Large intestine (tissue), 3 donors: ENCODE measurements at regions not wholly inside any gene's neighbourhood (a gene's known extent, or its start where the extent isn't known, plus 50 kb on each side); places are given as distances from the start of the nearest gene placed in this dataset.

Experiments used
- DNase-seq, 2 donors: peaks; one replicate each; pipeline versions ENCODE4 v3.0.0 to v3.0.0-alpha.2; 2013
- H3K27ac ChIP-seq: one replicate; pipeline ENCODE4 v1.5.1; 2013; ENCODE audit warnings: low read length
- H3K27me3 ChIP-seq: 2 replicates; pipeline ENCODE4 v1.6.1; 2013; ENCODE audit warnings: low read length; ENCODE audit not compliant: control insufficient read depth, insufficient read depth
- H3K36me3 ChIP-seq: 2 replicates; pipeline ENCODE4 v1.6.1; 2013; ENCODE audit warnings: low read length; ENCODE audit not compliant: control insufficient read depth, insufficient read depth
- H3K4me1 ChIP-seq: one replicate; pipeline ENCODE4 v1.6.1; 2013; ENCODE audit warnings: low read length; ENCODE audit not compliant: control insufficient read depth, insufficient read depth
- H3K4me3 ChIP-seq: one replicate; pipeline ENCODE4 v1.5.1; 2013; ENCODE audit warnings: low read length
- H3K9me3 ChIP-seq: one replicate; pipeline ENCODE4 v1.6.1; 2013; ENCODE audit warnings: mild to moderate bottlenecking, low read depth, low read length, moderate library complexity; ENCODE audit not compliant: control insufficient read depth
- WGBS: methylation state at CpG from one replicate; pipeline ENCODE4 v1.1.5; 2013; ENCODE audit warnings: low lambda C conversion rate; ENCODE audit not compliant: insufficient coverage; 5-methylcytosine and 5-hydroxymethylcytosine counted together

GRCh38 chr17:53316988-53317387, 505.7 kb upstream of the KIF2B start:
- Histone ChIP-seq H3K9me3 (no peaks in the 10 kb centered on the region), H3K4me3 (no peak overlapping the region), H3K4me1 (no peaks in the 10 kb centered on the region), H3K27ac (no peak overlapping the region), H3K36me3 (no peaks in the 10 kb centered on the region), H3K27me3 (no peaks in the 10 kb centered on the region)
- DNase-seq, result no peak
- WGBS, result 100% methylated on average over 1 of the region's 1 CpG

DNA sequence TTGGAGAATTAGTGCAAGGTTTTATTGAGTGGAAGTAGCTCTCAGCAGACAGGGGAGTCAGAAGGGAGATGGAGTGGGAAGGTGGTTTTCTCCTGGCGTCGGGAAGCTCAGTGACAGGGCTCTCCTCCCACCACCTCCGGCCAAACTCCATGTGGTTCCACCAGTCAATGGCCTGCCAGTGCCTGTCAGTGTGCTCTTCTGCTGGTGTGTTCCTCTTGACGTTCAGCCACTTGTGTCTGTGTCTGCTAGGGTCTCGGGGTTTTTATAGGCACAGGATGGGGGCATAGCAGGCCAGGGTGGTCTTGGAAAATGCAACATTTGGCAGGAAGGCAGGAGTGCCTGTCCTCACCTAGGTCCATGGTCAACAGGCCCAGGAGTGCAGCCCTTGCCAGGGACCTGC, 506.7 kb upstream of the KIF2B start:
- no CpG with 5 or more reads among the region's 5 CpGs for WGBS
- Histone ChIP-seq H3K4me3 (no peak overlapping the region), H3K4me1 (no peaks in the 10 kb centered on the region), H3K36me3 (no peaks in the 10 kb centered on the region), H3K27me3 (no peaks in the 10 kb centered on the region), H3K9me3 (no peaks in the 10 kb centered on the region), H3K27ac (no peak overlapping the region)
- no peak for DNase-seq

- H3K4me1 ChIP-seq, result no peaks in the 10 kb centered on the region
- H3K4me3 ChIP-seq, result no peak overlapping the region
- H3K9me3 ChIP-seq, result no peaks in the 10 kb centered on the region
- no peaks in the 10 kb centered on the region for H3K27me3 ChIP-seq
- WGBS, result 60% methylated on average over 1 of the region's 3 CpGs
- no peaks in the 10 kb centered on the region for H3K36me3 ChIP-seq
- no peak for DNase-seq
- H3K27ac ChIP-seq, result no peak overlapping the region
Measured at GRCh38 chr17:53314521-53314920, 508.2 kb upstream of the KIF2B start.

GRCh38 chr17:53313746-53314145, 509.0 kb upstream of the KIF2B start:
- WGBS, result 60% methylated on average over 1 of the region's 2 CpGs
- Histone ChIP-seq H3K4me1 (no peaks in the 10 kb centered on the region), H3K27ac (no peak overlapping the region), H3K9me3 (no peaks in the 10 kb centered on the region), H3K27me3 (no peaks in the 10 kb centered on the region), H3K4me3 (no peak overlapping the region), H3K36me3 (no peaks in the 10 kb centered on the region)
- no peak for DNase-seq

- Histone ChIP-seq H3K9me3 (no peaks in the 10 kb centered on the region), H3K27ac (no peak overlapping the region), H3K4me3 (no peak overlapping the region), H3K27me3 (no peaks in the 10 kb centered on the region), H3K4me1 (no peaks in the 10 kb centered on the region), H3K36me3 (no peaks in the 10 kb centered on the region)
- WGBS, result 89% methylated on average over 1 of the region's 1 CpG
- DNase-seq, result no peak
Measured at GRCh38 chr17:53278466-53278865, 544.3 kb upstream of the KIF2B start.

GRCh38 chr17:53273126-53273525, 549.6 kb upstream of the KIF2B start:
- DNase-seq, result no peak
- H3K4me3 ChIP-seq, result no peak overlapping the region
- no peaks in the 10 kb centered on the region for H3K36me3 ChIP-seq
- no peaks in the 10 kb centered on the region for H3K4me1 ChIP-seq
- 100% methylated on average over 1 of the region's 2 CpGs for WGBS
- H3K9me3 ChIP-seq, result no peaks in the 10 kb centered on the region
- H3K27ac ChIP-seq, result no peak overlapping the region
- H3K27me3 ChIP-seq, result no peaks in the 10 kb centered on the region

DNA sequence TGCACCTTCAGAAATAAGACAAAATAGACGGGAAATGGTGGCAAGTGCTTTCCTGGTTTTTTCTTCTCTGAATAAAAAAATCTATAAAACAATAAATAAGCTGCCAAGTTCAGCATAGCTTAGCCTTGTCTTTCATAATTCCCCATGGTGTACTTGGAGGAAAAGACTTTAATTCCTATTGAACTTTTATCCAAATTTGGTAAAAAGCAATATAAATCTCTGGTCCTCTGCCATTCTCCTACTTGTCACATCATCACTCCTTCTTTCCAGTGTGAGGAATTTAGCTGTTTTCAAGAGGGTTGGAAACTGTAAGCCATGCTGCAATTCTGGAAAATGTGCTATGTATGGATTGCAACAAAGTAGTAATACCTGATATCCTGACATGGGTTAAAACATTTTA, 551.8 kb upstream of the KIF2B start:
- H3K9me3 ChIP-seq, result no peaks in the 10 kb centered on the region
- WGBS, result 71% methylated on average over 1 of the region's 1 CpG
- no peaks in the 10 kb centered on the region for H3K27me3 ChIP-seq
- no peak for DNase-seq
- no peak overlapping the region for H3K4me3 ChIP-seq
- no peaks in the 10 kb centered on the region for H3K36me3 ChIP-seq
- H3K27ac ChIP-seq, result no peak overlapping the region
- no peaks in the 10 kb centered on the region for H3K4me1 ChIP-seq

GRCh38 chr17:53264730-53265129, 558.0 kb upstream of the KIF2B start:
- no peaks in the 10 kb centered on the region for H3K27me3 ChIP-seq

GRCh38 chr17:53253956-53254597, 568.6 kb upstream of the KIF2B start:
- no peak overlapping the region for H3K4me3 ChIP-seq
- no peaks in the 10 kb centered on the region for H3K4me1 ChIP-seq
- no peaks in the 10 kb centered on the region for H3K27me3 ChIP-seq
- WGBS, result no CpG with 5 or more reads among the region's 1 CpG
- no peaks in the 10 kb centered on the region for H3K9me3 ChIP-seq
- no peak for DNase-seq
- H3K36me3 ChIP-seq, result no peaks in the 10 kb centered on the region
- no peak overlapping the region for H3K27ac ChIP-seq

More at GRCh38 chr17:53264730-53265129, 558.0 kb upstream of the KIF2B start:
- Histone ChIP-seq H3K9me3 (no peaks in the 10 kb centered on the region), H3K4me1 (no peaks in the 10 kb centered on the region), H3K4me3 (no peak overlapping the region), H3K27ac (no peak overlapping the region), H3K36me3 (no peaks in the 10 kb centered on the region)
- DNase-seq, result no peak
- no CpG with 5 or more reads among the region's 1 CpG for WGBS

DNA sequence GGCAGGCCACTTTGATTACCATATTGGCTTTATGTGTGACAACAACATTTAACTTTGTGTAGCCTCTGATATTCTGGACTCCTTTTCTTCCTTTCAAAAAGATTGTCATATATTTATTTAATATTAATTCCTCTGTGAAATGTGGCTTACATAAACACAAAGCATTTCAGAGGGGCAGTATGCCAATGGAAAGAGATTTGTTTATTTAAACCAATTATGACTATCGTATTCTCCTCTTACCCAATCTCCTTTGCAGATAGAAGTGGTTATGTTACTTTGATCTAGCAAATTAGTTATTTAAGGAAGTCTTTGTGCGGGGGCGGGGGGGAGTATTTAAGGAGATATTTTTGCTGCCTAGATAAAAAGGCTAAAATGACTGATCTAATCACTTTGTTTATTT, 573.7 kb upstream of the KIF2B start:
- no peaks in the 10 kb centered on the region for H3K36me3 ChIP-seq
- no peaks in the 10 kb centered on the region for H3K27me3 ChIP-seq
- no peak overlapping the region for H3K4me3 ChIP-seq
- no peak for DNase-seq
- WGBS, result no CpG with 5 or more reads among the region's 3 CpGs
- no peaks in the 10 kb centered on the region for H3K4me1 ChIP-seq
- no peaks in the 10 kb centered on the region for H3K9me3 ChIP-seq
- H3K27ac ChIP-seq, result no peak overlapping the region

DNA sequence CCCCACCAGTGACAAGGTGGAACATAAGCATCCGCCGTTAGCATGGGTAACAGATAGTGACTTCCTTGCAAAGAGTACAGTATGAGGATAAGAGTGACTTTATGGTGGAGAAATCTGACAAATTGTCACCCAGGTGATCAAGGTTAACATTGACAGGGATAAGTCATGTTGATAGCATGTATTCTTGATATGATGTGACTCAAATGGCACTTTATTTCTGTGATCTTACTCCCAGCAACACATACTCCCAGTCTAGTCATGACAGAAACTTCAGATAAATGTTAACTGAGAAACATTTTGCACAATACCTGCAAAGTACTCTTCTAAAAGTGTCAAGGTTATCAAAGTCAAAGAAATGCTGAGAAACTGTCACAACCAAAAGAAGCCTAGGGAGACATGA, 588.6 kb upstream of the KIF2B start:
- no peak for DNase-seq
- no CpG with 5 or more reads among the region's 2 CpGs for WGBS

More for the DNA sequence above, 588.6 kb upstream of the KIF2B start:
- Histone ChIP-seq H3K27ac (no peak overlapping the region), H3K36me3 (no peaks in the 10 kb centered on the region), H3K4me1 (no peaks in the 10 kb centered on the region), H3K9me3 (peaks cover 3% of the 10 kb centered on the region), H3K27me3 (no peaks in the 10 kb centered on the region), H3K4me3 (no peak overlapping the region)
